OCI-LY7 (cell line): ENCODE measurements at regions not wholly inside any gene's neighbourhood (a gene's known extent, or its start where the extent isn't known, plus 50 kb on each side); places are given as distances from the start of the nearest gene placed in this dataset.

Experiments
- BruUV-seq: library from RNA; stranded (reverse); fragments of 400-500 nt; replicated peaks from 2 replicates; lab custom pipeline; 2021; lab: Mats Ljungman, UMichigan
- CTCF ChIA-PET: fragments of 300-600 bp; sonication (Branson Sonifier 250); formaldehyde crosslinking; loops from one replicate; lab custom pipeline; 2022; ENCODE audit warnings: antibody characterized with exemption; ENCODE audit not compliant: unreplicated experiment; lab: Charles Lee
- POLR2A ChIA-PET: fragments of 300-600 bp; sonication (Branson Sonifier 250); formaldehyde crosslinking; loops from one replicate; lab custom pipeline; 2022; ENCODE audit warnings: antibody characterized with exemption; lab: Charles Lee
- DNase-seq: peaks from one replicate; pipeline ENCODE4 v3.0.0-alpha.2; 2015; ENCODE audit warnings: low spot score
- H2AFZ ChIP-seq: fragments of 200-600 bp; sonication (generic), shearing (Covaris generic); 2 replicates; pipeline ENCODE4 v1.6.1; 2014; ENCODE audit warnings: mild to moderate bottlenecking, antibody characterized with exemption, low read length, moderate library complexity
- H3K27ac ChIP-seq: fragments of 200-600 bp; sonication (generic); 2 replicates; pipeline ENCODE4 v1.5.1; 2014; ENCODE audit warnings: mixed run types, low read depth, mild to moderate bottlenecking, moderate library complexity, low read length, inconsistent platforms; ENCODE audit not compliant: poor library complexity, severe bottlenecking
- H3K36me3 ChIP-seq: fragments of 200-600 bp; sonication (generic); 2 replicates; pipeline ENCODE4 v1.6.1; 2014; ENCODE audit warnings: mild to moderate bottlenecking, antibody characterized with exemption, low read length, moderate library complexity, mixed read lengths; ENCODE audit not compliant: insufficient read depth
- H3K4me1 ChIP-seq: fragments of 200-600 bp; sonication (generic); 2 replicates; pipeline ENCODE4 v1.5.1; 2014; ENCODE audit warnings: mild to moderate bottlenecking, low read length; ENCODE audit not compliant: insufficient read depth, poor library complexity, severe bottlenecking
- H3K4me2 ChIP-seq: fragments of 200-600 bp; sonication (generic); 2 replicates; pipeline ENCODE4 v1.6.1; 2014; ENCODE audit warnings: mild to moderate bottlenecking, low read length
- H3K4me3 ChIP-seq: fragments of 200-600 bp; sonication (generic); 2 replicates; pipeline ENCODE4 v1.5.1; 2014; ENCODE audit warnings: mild to moderate bottlenecking, low read depth, low read length; ENCODE audit not compliant: poor library complexity, severe bottlenecking
- H3K79me2 ChIP-seq: fragments of 200-600 bp; sonication (generic); 2 replicates; pipeline ENCODE4 v1.6.1; 2016; ENCODE audit warnings: low read depth, mild to moderate bottlenecking, low read length, moderate library complexity, mixed read lengths; ENCODE audit not compliant: insufficient read depth
- H3K9me2 ChIP-seq: fragments of 200-600 bp; sonication (generic); 2 replicates; pipeline ENCODE4 v1.6.1; 2016; ENCODE audit warnings: mild to moderate bottlenecking, low read length, mixed read lengths; ENCODE audit not compliant: insufficient read depth
- H3K9me3 ChIP-seq: fragments of 200-600 bp; sonication (generic); 2 replicates; pipeline ENCODE4 v1.6.1; 2014; ENCODE audit warnings: mild to moderate bottlenecking, mixed run types, low read length, mixed read lengths
- H4K20me1 ChIP-seq: fragments of 200-600 bp; sonication (generic); 2 replicates; pipeline ENCODE4 v1.6.1; 2014; ENCODE audit warnings: mild to moderate bottlenecking, antibody characterized with exemption, low read length, moderate library complexity, mixed read lengths; ENCODE audit not compliant: insufficient read depth
- EZH2phosphoT487 ChIP-seq: fragments of 200-600 bp; sonication (generic); IDR thresholded peaks from 2 replicates; pipeline ENCODE4 v1.6.1; 2018; ENCODE audit warnings: low read depth, borderline replicate concordance, mild to moderate bottlenecking, mixed run types, antibody characterized with exemption, low read length, moderate library complexity, mixed read lengths
- intact Hi-C: fragments of 100-400 bp; cut with micrococcal nuclease; formaldehyde crosslinking; loops from one replicate; pipeline ENCODE4 v1.10.0; 2022; ENCODE audit not compliant: unreplicated experiment
- TF ChIP-seq, protein P1 (sequence below): fragments of 200-600 bp; sonication (generic); conservative IDR thresholded peaks from 2 replicates; pipeline ENCODE4 v1.5.1; 2014; ENCODE audit warnings: mild to moderate bottlenecking, antibody characterized with exemption, low read length, moderate library complexity, mixed read lengths

DNA sequence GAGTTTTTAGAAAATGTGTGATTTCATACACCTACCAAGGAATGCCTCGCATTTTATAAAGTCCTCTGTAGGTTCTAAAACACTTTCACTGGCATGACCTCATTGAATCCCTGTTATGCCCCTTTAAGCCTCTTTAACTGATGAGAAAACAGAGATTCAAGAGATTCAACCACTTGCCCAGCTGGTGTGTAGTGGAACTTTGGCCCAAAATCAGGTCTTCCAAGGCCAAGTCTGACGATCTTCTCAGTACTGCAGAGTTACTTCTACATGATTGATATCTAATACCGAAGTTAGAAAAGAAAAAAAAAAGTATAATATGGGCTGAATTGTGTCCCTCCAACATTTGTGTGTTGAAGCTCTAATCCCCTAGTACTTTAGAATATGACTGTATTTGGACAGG is 202.0 kb downstream of the WDR11 start:
- Histone ChIP-seq H3K9me3 (no peaks in the 10 kb centered on the region), H3K9me2 (no peaks in the 10 kb centered on the region), H3K27ac (no peak overlapping the region), H3K4me2 (no peak overlapping the region), H4K20me1 (no peaks in the 10 kb centered on the region), H2AFZ (no peak overlapping the region), H3K79me2 (no peaks in the 10 kb centered on the region), H3K36me3 (no peaks in the 10 kb centered on the region), H3K4me3 (no peak overlapping the region), H3K4me1 (no peaks in the 10 kb centered on the region)
- ChIA-PET CTCF (no interaction called here), POLR2A (interaction anchor here (0.6 kb wide), 1 partner anchor 841 kb away, joined by 3 read pairs; no protein-coding TSS in a partner anchor)
- intact Hi-C loops: no loop called here
- DNase-seq: no peak
- TF ChIP-seq EZH2phosphoT487: no peak
- TF ChIP-seq, protein P1, sequence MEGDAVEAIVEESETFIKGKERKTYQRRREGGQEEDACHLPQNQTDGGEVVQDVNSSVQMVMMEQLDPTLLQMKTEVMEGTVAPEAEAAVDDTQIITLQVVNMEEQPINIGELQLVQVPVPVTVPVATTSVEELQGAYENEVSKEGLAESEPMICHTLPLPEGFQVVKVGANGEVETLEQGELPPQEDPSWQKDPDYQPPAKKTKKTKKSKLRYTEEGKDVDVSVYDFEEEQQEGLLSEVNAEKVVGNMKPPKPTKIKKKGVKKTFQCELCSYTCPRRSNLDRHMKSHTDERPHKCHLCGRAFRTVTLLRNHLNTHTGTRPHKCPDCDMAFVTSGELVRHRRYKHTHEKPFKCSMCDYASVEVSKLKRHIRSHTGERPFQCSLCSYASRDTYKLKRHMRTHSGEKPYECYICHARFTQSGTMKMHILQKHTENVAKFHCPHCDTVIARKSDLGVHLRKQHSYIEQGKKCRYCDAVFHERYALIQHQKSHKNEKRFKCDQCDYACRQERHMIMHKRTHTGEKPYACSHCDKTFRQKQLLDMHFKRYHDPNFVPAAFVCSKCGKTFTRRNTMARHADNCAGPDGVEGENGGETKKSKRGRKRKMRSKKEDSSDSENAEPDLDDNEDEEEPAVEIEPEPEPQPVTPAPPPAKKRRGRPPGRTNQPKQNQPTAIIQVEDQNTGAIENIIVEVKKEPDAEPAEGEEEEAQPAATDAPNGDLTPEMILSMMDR: no peak
- BruUV-seq: no TSS peak

DNA sequence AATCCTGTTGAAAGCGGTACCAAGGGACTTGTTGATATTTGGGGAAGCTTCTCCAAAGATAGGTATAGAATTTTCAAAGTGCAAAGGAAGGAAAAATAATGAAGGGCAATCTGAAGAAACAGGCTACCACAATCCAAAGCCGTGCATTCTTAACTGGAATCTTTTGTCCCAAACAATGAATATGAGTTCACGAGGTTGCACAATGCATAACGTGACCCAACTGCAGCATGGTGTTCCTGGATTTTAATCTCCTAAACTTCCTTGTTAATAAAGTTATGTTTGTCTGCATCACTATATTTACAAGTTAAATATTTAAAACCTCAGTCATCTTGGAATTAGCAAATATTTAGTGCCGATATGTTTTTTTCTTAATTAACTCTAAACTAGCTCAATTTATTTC is 203.7 kb downstream of the WDR11 start:
- no peaks in the 10 kb centered on the region for H3K9me3 ChIP-seq
- H3K9me2 ChIP-seq: no peaks in the 10 kb centered on the region
- H3K4me2 ChIP-seq: no peak overlapping the region
- intact Hi-C loops: no loop called here
- no peak overlapping the region for H3K4me3 ChIP-seq
- H3K36me3 ChIP-seq: no peaks in the 10 kb centered on the region
- no peak overlapping the region for H3K27ac ChIP-seq
- DNase-seq: no peak
- no peaks in the 10 kb centered on the region for H3K4me1 ChIP-seq
- no peak for TF ChIP-seq EZH2phosphoT487
- TF ChIP-seq, protein P1: no peak
- no TSS peak for BruUV-seq
- no peaks in the 10 kb centered on the region for H4K20me1 ChIP-seq
- ChIA-PET POLR2A (no interaction called here), CTCF (no interaction called here)
- no peaks in the 10 kb centered on the region for H3K79me2 ChIP-seq
- H2AFZ ChIP-seq: no peak overlapping the region

- BruUV-seq: no TSS peak
- Histone ChIP-seq H3K27ac (no peak overlapping the region), H3K9me2 (no peaks in the 10 kb centered on the region), H4K20me1 (no peaks in the 10 kb centered on the region), H3K79me2 (no peaks in the 10 kb centered on the region), H3K36me3 (no peaks in the 10 kb centered on the region), H3K4me2 (no peak overlapping the region), H3K4me3 (no peak overlapping the region), H3K4me1 (no peaks in the 10 kb centered on the region), H2AFZ (no peak overlapping the region), H3K9me3 (no peaks in the 10 kb centered on the region)
- intact Hi-C loops: no loop called here
- TF ChIP-seq, protein P1: no peak
- no peak for TF ChIP-seq EZH2phosphoT487
- DNase-seq: no peak
- ChIA-PET CTCF (no interaction called here), POLR2A (no interaction called here)
Observed at GRCh38 chr10:121057269-121057668, 206.1 kb downstream of the WDR11 start.
